ENCODE measurements at regions not wholly inside any gene's neighbourhood (a gene's known extent, or its start where the extent isn't known, plus 50 kb on each side); places are given as distances from the start of the nearest gene placed in this dataset.

DNA sequence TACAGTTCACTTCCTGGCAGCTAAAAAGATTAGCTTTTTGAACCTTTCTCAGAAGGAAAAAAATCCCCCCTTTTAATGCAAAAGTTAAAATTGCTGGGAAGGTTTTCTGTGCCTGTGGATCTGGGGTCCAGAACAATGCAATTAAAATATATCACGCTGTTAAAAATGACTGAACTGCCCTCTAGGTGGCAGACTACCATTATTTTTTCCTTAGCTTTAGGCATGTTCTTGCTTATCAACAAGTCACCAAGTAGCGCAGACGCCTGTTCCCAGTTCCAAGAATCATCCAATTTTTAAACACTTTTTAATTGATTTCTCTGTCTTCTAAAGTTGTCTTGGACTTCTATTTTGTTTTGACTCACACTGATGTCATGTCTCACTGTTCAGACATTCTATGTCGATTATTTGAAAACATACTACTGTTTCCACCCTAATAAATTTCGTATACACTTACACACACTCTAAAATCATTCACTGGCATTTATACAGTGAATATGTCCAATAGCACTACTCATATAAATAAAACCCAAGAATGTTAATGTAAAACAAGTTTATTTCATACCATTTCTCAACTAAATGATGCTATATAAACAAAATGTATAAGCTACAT, 661.6 kb downstream of the RAPGEF2 start:
- intact Hi-C loops (cut with micrococcal nuclease; ENCODE audit: unreplicated experiment) = loop anchor here (5.0 kb wide), 1 partner anchor 277 kb away; no protein-coding TSS in a partner anchor
- Histone ChIP-seq H3K36me3 (ENCODE audit: control insufficient read depth in 2 of 2, insufficient read depth in 2 of 2, low read length in 1 of 2) (no peaks in the 10 kb centered on the region), H3K79me2 (ENCODE audit: control insufficient read depth, insufficient read depth, low read length) (no peaks in the 10 kb centered on the region), H4K20me1 (ENCODE audit: control insufficient read depth, insufficient read depth) (no peaks in the 10 kb centered on the region), H3K9ac (ENCODE audit: control insufficient read depth, insufficient read depth, low read length) (no peak overlapping the region), H3K4me3 (no peak overlapping the region), H3K4me2 (ENCODE audit: control insufficient read depth, insufficient read depth) (no peak overlapping the region), H2AFZ (ENCODE audit: control insufficient read depth, low read depth, low read length) (no peak overlapping the region), H3K4me1 (ENCODE audit: control insufficient read depth, insufficient read depth, low read length) (no peaks in the 10 kb centered on the region), H3K9me3 (replicated peaks; ENCODE audit: control insufficient read depth, insufficient read depth, low read length) (no peaks in the 10 kb centered on the region), H3K27ac (ENCODE audit: control insufficient read depth, insufficient read depth) (no peak overlapping the region), H3K27me3 (replicated peaks in 1 of 2; ENCODE audit: control insufficient read depth in 2 of 2, insufficient read depth in 2 of 2, low read length in 1 of 2) (no peaks in the 10 kb centered on the region)
- ChIA-PET POLR2A (no interaction called here), CTCF (interaction anchor here (0.6 to 2.0 kb wide), 20 partner anchors 8 to 1829 kb away, joined by 3 to 8 read pairs (median 4); no protein-coding TSS in a partner anchor), SMC1A (ENCODE audit: uncharacterized antibody, unreplicated experiment) (interaction anchor here (0.6 to 2.1 kb wide), 7 partner anchors 10 to 337 kb away, joined by 3 to 5 read pairs (median 3); no protein-coding TSS in a partner anchor), RAD21 (ENCODE audit: unreplicated experiment) (interaction anchor here (0.6 to 1.5 kb wide), 4 partner anchors 15 to 194 kb away, joined by 3 to 4 read pairs (median 4); no protein-coding TSS in a partner anchor)
- 34% methylated on average over 5 of the region's 5 CpGs for WGBS (ENCODE audit: insufficient coverage, insufficient replicate concordance, low lambda C conversion rate, missing lambda C conversion rate)
- DNase-seq (ENCODE audit: low read depth, low spot score) (no peak), FAIRE-seq (peak; percentile 57), ATAC-seq (peak; percentile 84)
- TF ChIP-seq JUNB (IDR thresholded peaks at IDR 0.05) (no peak), HDAC2 (IDR thresholded peaks at IDR 0.05) (no peak), RAD21 (IDR thresholded peaks at IDR 0.05; ENCODE audit: insufficient read depth, low read depth, low read length) (peak; percentile 61), IKZF1 (conservative IDR thresholded peaks at IDR 0.05) (no peak), ZNF274 (IDR thresholded peaks at IDR 0.05; ENCODE audit: insufficient read depth, insufficient read length) (no peak), BRCA1 (IDR thresholded peaks at IDR 0.05; ENCODE audit: low read depth, low read length) (no peak), CHD1 (IDR thresholded peaks at IDR 0.05; ENCODE audit: low read depth, low read length) (no peak)
- TF ChIP-seq, protein P1, sequence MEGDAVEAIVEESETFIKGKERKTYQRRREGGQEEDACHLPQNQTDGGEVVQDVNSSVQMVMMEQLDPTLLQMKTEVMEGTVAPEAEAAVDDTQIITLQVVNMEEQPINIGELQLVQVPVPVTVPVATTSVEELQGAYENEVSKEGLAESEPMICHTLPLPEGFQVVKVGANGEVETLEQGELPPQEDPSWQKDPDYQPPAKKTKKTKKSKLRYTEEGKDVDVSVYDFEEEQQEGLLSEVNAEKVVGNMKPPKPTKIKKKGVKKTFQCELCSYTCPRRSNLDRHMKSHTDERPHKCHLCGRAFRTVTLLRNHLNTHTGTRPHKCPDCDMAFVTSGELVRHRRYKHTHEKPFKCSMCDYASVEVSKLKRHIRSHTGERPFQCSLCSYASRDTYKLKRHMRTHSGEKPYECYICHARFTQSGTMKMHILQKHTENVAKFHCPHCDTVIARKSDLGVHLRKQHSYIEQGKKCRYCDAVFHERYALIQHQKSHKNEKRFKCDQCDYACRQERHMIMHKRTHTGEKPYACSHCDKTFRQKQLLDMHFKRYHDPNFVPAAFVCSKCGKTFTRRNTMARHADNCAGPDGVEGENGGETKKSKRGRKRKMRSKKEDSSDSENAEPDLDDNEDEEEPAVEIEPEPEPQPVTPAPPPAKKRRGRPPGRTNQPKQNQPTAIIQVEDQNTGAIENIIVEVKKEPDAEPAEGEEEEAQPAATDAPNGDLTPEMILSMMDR (IDR thresholded peaks at IDR 0.05 in 2 of 3, conservative IDR thresholded peaks at IDR 0.05 in 1 of 3; ENCODE audit: control insufficient read depth in 2 of 3, extremely low read depth in 1 of 3, insufficient read depth in 1 of 3, low read depth in 3 of 3, low read length in 3 of 3) = peak; percentile 51 to 63 (median 58); a peak in 5 of 6 replicates
- BruUV-seq (replicated peaks) = no TSS peak
- in situ Hi-C loops (cut with MboI) = no loop called here
